ENCODE measurements at regions not wholly inside any gene's neighbourhood (a gene's known extent, or its start where the extent isn't known, plus 50 kb on each side); places are given as distances from the start of the nearest gene placed in this dataset.
A peak's percentile ranks its signal among the peaks of the same experiment; 100 is the strongest.
"Not testable (repeated sequence)": the region's sequence is repeated elsewhere in the genome, so short reads cannot be mapped to it uniquely, and the experiment has no call there.

- DNase-seq (ENCODE audit: low read depth) = no peak
These were observed 76.3 kb downstream of the DRAM2 start for GRCh38 chr1:111063595-111063994.

- no peak for DNase-seq (ENCODE audit: low read depth)
These were observed 77.3 kb downstream of the DRAM2 start for GRCh38 chr1:111062624-111063023.

- DNase-seq (ENCODE audit: low read depth) = no peak
These were observed 77.8 kb downstream of the DRAM2 start for GRCh38 chr1:111062081-111062480.

GRCh38 chr1:111054656-111055055 lies 85.2 kb downstream of the DRAM2 start:
- no peak for DNase-seq (ENCODE audit: low read depth)

- DNase-seq (ENCODE audit: low read depth) = no peak
These were observed 87.6 kb downstream of the DRAM2 start for GRCh38 chr1:111052246-111052645.

GRCh38 chr1:111048253-111048652 lies 84.5 kb upstream of the LRIF1 start:
- not testable (repeated sequence) for DNase-seq (ENCODE audit: low read depth)

- no peak for DNase-seq (ENCODE audit: low read depth)
These were observed 81.5 kb upstream of the LRIF1 start for GRCh38 chr1:111045033-111045722.

- no peak for DNase-seq (ENCODE audit: low read depth)
These were observed 68.7 kb upstream of the LRIF1 start for GRCh38 chr1:111032295-111032897.

- peak; percentile 13 for DNase-seq (ENCODE audit: low read depth)
These were observed 66.9 kb upstream of the LRIF1 start for GRCh38 chr1:111030590-111030989.

GRCh38 chr1:111025109-111025508 lies 61.4 kb upstream of the LRIF1 start:
- DNase-seq (ENCODE audit: low read depth) = no peak

GRCh38 chr1:111015222-111015621 lies 51.5 kb upstream of the LRIF1 start:
- no peak for DNase-seq (ENCODE audit: low read depth)
